ENCODE measurements at regions not wholly inside any gene's neighbourhood (a gene's known extent, or its start where the extent isn't known, plus 50 kb on each side); places are given as distances from the start of the nearest gene placed in this dataset.
"Not testable (repeated sequence)": the region's sequence is repeated elsewhere in the genome, so short reads cannot be mapped to it uniquely, and the experiment has no call there.

- Histone ChIP-seq H3K4me1 (no peaks in the 10 kb centered on the region), H3K36me3 (no peaks in the 10 kb centered on the region), H3K9me3 (no peaks in the 10 kb centered on the region), H3K4me3 (no peak overlapping the region), H3K27ac (no peak overlapping the region), H3K27me3 (no peaks in the 10 kb centered on the region)
- intact Hi-C loops (cut with DNase I; ENCODE audit: low total_unique reads) = no loop called here
- TF ChIP-seq, protein P1, sequence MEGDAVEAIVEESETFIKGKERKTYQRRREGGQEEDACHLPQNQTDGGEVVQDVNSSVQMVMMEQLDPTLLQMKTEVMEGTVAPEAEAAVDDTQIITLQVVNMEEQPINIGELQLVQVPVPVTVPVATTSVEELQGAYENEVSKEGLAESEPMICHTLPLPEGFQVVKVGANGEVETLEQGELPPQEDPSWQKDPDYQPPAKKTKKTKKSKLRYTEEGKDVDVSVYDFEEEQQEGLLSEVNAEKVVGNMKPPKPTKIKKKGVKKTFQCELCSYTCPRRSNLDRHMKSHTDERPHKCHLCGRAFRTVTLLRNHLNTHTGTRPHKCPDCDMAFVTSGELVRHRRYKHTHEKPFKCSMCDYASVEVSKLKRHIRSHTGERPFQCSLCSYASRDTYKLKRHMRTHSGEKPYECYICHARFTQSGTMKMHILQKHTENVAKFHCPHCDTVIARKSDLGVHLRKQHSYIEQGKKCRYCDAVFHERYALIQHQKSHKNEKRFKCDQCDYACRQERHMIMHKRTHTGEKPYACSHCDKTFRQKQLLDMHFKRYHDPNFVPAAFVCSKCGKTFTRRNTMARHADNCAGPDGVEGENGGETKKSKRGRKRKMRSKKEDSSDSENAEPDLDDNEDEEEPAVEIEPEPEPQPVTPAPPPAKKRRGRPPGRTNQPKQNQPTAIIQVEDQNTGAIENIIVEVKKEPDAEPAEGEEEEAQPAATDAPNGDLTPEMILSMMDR (IDR thresholded peaks at IDR 0.05) = no peak
- TF ChIP-seq POLR2A (IDR thresholded peaks at IDR 0.05) = no peak
- no peak for TF ChIP-seq POLR2AphosphoS5 (IDR thresholded peaks at IDR 0.05)
- DNase-seq (ENCODE audit: low spot score in 2 of 2) = no peak
These were observed 70.8 kb downstream of the GOLGA8B start for GRCh38 chr15:34512628-34513027.

GRCh38 chr15:34501131-34501530, 63.5 kb upstream of the GOLGA8A start:
- no peaks in the 10 kb centered on the region for H3K4me1 ChIP-seq
- H3K27ac ChIP-seq = no peak overlapping the region
- no peak for DNase-seq (ENCODE audit: low spot score in 2 of 2)
- TF ChIP-seq POLR2AphosphoS5 (IDR thresholded peaks at IDR 0.05) = no peak
- TF ChIP-seq, protein P1 (IDR thresholded peaks at IDR 0.05) = no peak
- TF ChIP-seq POLR2A (IDR thresholded peaks at IDR 0.05) = no peak
- H3K27me3 ChIP-seq = peaks cover 0 to 4% of the 10 kb centered on the region in 2 donors
- intact Hi-C loops (cut with DNase I; ENCODE audit: low total_unique reads) = no loop called here
- H3K9me3 ChIP-seq = no peaks in the 10 kb centered on the region
- no peaks in the 10 kb centered on the region for H3K36me3 ChIP-seq
- H3K4me3 ChIP-seq = no peak overlapping the region

- DNase-seq (ENCODE audit: low spot score in 2 of 2) = no peak
- Histone ChIP-seq H3K4me1 (no peaks in the 10 kb centered on the region), H3K27ac (no peak overlapping the region), H3K9me3 (peaks cover 0 to 2% of the 10 kb centered on the region in 2 donors), H3K4me3 (peak overlapping the region in 2 of 3 donors; percentile 25 to 26), H3K27me3 (peaks cover 0 to 30% of the 10 kb centered on the region in 2 donors), H3K36me3 (no peaks in the 10 kb centered on the region)
- intact Hi-C loops (cut with DNase I; ENCODE audit: low total_unique reads) = no loop called here
- TF ChIP-seq, protein P1 (IDR thresholded peaks at IDR 0.05) = no peak
- TF ChIP-seq POLR2AphosphoS5 (IDR thresholded peaks at IDR 0.05) (no peak), POLR2A (IDR thresholded peaks at IDR 0.05) (no peak)
These were observed 58.8 kb upstream of the GOLGA8A start for GRCh38 chr15:34496207-34496995.

DNA sequence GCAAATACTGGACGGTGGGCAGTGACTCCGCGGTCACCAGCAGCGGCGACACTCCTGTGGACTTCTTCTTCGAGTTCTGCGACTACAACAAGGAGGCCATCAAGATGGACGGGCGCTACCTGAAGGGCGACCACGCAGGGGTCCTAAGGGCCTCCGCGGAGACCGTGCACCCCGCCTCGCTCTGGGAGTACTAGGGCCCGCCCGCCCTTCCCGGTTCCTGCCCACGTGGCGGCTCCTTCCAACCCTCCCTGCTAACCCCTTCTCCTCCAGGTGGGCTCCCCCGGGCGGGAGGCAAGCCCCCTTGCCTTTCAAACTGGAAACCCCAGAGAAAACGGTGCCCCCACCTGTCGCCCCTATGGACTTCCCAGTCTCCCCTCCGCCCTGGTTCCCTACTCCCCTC, 58.1 kb upstream of the GOLGA8A start:
- peaks cover 0 to 36% of the 10 kb centered on the region in 2 donors for H3K27me3 ChIP-seq
- H3K27ac ChIP-seq; H3K4me3 ChIP-seq; H3K36me3 ChIP-seq; DNase-seq (ENCODE audit: low spot score in 2 of 2); H3K4me1 ChIP-seq; H3K9me3 ChIP-seq; intact Hi-C loops (cut with DNase I; ENCODE audit: low total_unique reads): not testable (repeated sequence)

- no peak for DNase-seq (ENCODE audit: low spot score in 2 of 2)
- intact Hi-C loops (cut with DNase I; ENCODE audit: low total_unique reads) = no loop called here
- peaks cover 0 to 4% of the 10 kb centered on the region in 2 donors for H3K9me3 ChIP-seq
- H3K4me1 ChIP-seq = no peaks in the 10 kb centered on the region
- no peak for TF ChIP-seq POLR2AphosphoS5 (IDR thresholded peaks at IDR 0.05)
- no peak for TF ChIP-seq POLR2A (IDR thresholded peaks at IDR 0.05)
- TF ChIP-seq, protein P1 (IDR thresholded peaks at IDR 0.05) = no peak
- H3K36me3 ChIP-seq = no peaks in the 10 kb centered on the region
- peaks cover 0 to 36% of the 10 kb centered on the region in 2 donors for H3K27me3 ChIP-seq
- H3K27ac ChIP-seq = no peak overlapping the region
- H3K4me3 ChIP-seq = peak overlapping the region in 2 of 3 donors; percentile 32 to 46
These were observed 56.4 kb upstream of the GOLGA8A start for GRCh38 chr15:34494084-34494399.
